ENCODE measurements at regions not wholly inside any gene's neighbourhood (a gene's known extent, or its start where the extent isn't known, plus 50 kb on each side); places are given as distances from the start of the nearest gene placed in this dataset.

DNA sequence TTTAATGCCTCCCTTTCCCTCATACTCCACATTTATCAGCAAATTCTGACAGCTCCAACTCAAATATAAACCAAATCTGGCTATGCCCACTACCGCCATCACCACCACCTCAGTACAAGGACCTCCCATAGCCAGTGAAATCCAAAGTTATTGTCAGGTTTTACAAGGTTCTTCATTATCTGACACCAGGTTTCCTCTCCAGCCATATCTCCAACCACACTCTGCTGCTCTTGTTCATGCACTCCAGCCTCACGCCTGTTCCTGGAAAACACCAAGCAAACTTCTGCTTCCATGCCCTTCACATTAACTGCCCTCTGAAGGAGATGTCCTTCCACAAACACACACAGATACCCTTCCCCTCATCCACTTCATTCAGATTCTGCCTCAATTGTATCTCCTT, 102.2 kb upstream of the MIR17HG start:
- 2% methylated on average over 2 of the region's 2 CpGs for WGBS (ENCODE audit: insufficient coverage, low coverage, missing lambda C conversion rate)
- no peaks in the 10 kb centered on the region; the same call in 1 of the 2 replicates for H3K9me3 ChIP-seq (replicated peaks; ENCODE audit: control insufficient read depth, insufficient read depth, low read depth, low read length)
- peak in 1 of 4 experiments; percentile 32 for DNase-seq (ENCODE audit: extremely low read depth in 1 of 4, low spot score in 3 of 4)
- no peak overlapping the region for H3K9ac ChIP-seq (ENCODE audit: insufficient read depth in 1 of 2, low read depth in 2 of 2, low read length in 2 of 2)
- no peak overlapping the region for H3K4me3 ChIP-seq
- H2AFZ ChIP-seq (ENCODE audit: low read depth, low read length): no peak overlapping the region
- TF ChIP-seq ZBED1 (IDR thresholded peaks at IDR 0.05) (no peak), ZNF311 (CRISPR knock-in tag; IDR thresholded peaks at IDR 0.05) (no peak), PTRF (tag; IDR thresholded peaks at IDR 0.05) (no peak)
- TF ChIP-seq, protein P1, sequence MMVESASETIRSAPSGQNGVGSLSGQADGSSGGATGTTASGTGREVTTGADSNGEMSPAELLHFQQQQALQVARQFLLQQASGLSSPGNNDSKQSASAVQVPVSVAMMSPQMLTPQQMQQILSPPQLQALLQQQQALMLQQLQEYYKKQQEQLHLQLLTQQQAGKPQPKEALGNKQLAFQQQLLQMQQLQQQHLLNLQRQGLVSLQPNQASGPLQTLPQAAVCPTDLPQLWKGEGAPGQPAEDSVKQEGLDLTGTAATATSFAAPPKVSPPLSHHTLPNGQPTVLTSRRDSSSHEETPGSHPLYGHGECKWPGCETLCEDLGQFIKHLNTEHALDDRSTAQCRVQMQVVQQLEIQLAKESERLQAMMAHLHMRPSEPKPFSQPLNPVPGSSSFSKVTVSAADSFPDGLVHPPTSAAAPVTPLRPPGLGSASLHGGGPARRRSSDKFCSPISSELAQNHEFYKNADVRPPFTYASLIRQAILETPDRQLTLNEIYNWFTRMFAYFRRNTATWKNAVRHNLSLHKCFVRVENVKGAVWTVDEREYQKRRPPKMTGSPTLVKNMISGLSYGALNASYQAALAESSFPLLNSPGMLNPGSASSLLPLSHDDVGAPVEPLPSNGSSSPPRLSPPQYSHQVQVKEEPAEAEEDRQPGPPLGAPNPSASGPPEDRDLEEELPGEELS (CRISPR knock-in tag; IDR thresholded peaks at IDR 0.05; ENCODE audit: borderline replicate concordance): no peak
- no peak for FAIRE-seq
- ChIA-PET POLR2A (interaction anchor here (1.0 to 1.4 kb wide), 6 partner anchors 9 to 48 kb away, joined by 3 to 4 read pairs (median 3); no protein-coding TSS in a partner anchor), CTCF (ENCODE audit: low intra/inter-chr PET ratio) (interaction anchor here (0.6 kb wide), 1 partner anchor 32 kb away, joined by 3 read pairs; no protein-coding TSS in a partner anchor)
- H3K4me1 ChIP-seq (replicated peaks in 1 of 2; ENCODE audit: control insufficient read depth in 2 of 2, insufficient read depth in 2 of 2, low read length in 2 of 2): no peaks in the 10 kb centered on the region
- no peaks in the 10 kb centered on the region for H3K27me3 ChIP-seq (ENCODE audit: control insufficient read depth in 2 of 2, insufficient read depth in 2 of 2, low read length in 2 of 2)
- no peak overlapping the region for H3K4me2 ChIP-seq (ENCODE audit: insufficient read depth, low read length)
- H3K9me1 ChIP-seq (ENCODE audit: control insufficient read depth, insufficient read depth, low read length): no peaks in the 10 kb centered on the region
- no peaks in the 10 kb centered on the region for H3K79me2 ChIP-seq (ENCODE audit: control insufficient read depth, insufficient read depth, low read length)
- peak; percentile 18; the same call in 2 of the 3 replicates for ATAC-seq
- intact Hi-C loops (cut with micrococcal nuclease) (no loop called here), in situ Hi-C loops (cut with MboI) (no loop called here)
- no TSS peak for BruUV-seq (replicated peaks)
- H3K36me3 ChIP-seq (ENCODE audit: control insufficient read depth, insufficient read depth, low read length): no peaks in the 10 kb centered on the region
- H4K20me1 ChIP-seq (replicated peaks; ENCODE audit: control insufficient read depth, insufficient read depth, low read length): no peaks in the 10 kb centered on the region
- H3K27ac ChIP-seq (ENCODE audit: extremely low read depth, low read depth, low read length): no peak overlapping the region

DNA sequence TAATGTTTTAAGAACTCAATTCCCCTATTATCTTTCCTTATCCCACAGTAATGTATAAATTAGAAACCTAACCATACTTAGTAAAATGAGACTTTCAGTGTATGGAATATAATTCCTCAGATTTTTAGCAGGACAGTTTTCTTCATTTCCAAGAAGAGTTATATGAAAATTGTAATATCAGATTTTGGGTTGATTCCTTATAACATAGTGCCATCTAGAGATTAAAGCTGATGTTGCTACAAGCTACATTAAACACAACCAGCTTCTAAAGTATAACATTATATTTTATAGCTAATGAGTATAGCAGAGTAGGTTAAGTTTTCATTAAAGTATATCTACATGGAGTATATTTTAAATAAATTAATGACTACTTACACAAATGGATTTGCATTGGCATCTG, 99.7 kb upstream of the MIR17HG start:
- DNase-seq (ENCODE audit: extremely low read depth in 1 of 4, low spot score in 3 of 4): no peak
- Histone ChIP-seq H3K4me3 (no peak overlapping the region), H3K36me3 (ENCODE audit: control insufficient read depth, insufficient read depth, low read length) (no peaks in the 10 kb centered on the region), H3K27ac (ENCODE audit: extremely low read depth, low read depth, low read length) (no peak overlapping the region), H3K4me2 (ENCODE audit: insufficient read depth, low read length) (no peak overlapping the region), H4K20me1 (replicated peaks; ENCODE audit: control insufficient read depth, insufficient read depth, low read length) (no peaks in the 10 kb centered on the region), H3K79me2 (ENCODE audit: control insufficient read depth, insufficient read depth, low read length) (no peaks in the 10 kb centered on the region), H2AFZ (ENCODE audit: low read depth, low read length) (no peak overlapping the region), H3K9me3 (replicated peaks; ENCODE audit: control insufficient read depth, insufficient read depth, low read depth, low read length) (no peaks in the 10 kb centered on the region; the same call in 1 of the 2 replicates), H3K27me3 (ENCODE audit: control insufficient read depth in 2 of 2, insufficient read depth in 2 of 2, low read length in 2 of 2) (no peaks in the 10 kb centered on the region), H3K9me1 (ENCODE audit: control insufficient read depth, insufficient read depth, low read length) (no peaks in the 10 kb centered on the region), H3K9ac (ENCODE audit: insufficient read depth in 1 of 2, low read depth in 2 of 2, low read length in 2 of 2) (no peak overlapping the region), H3K4me1 (replicated peaks in 1 of 2; ENCODE audit: control insufficient read depth in 2 of 2, insufficient read depth in 2 of 2, low read length in 2 of 2) (no peaks in the 10 kb centered on the region)
- ChIA-PET CTCF (ENCODE audit: low intra/inter-chr PET ratio) (interaction anchor here (1.7 kb wide), 1 partner anchor 114 kb away, joined by 5 read pairs; no protein-coding TSS in a partner anchor), POLR2A (interaction anchor here (1.0 kb wide), 1 partner anchor 353 kb away, joined by 3 read pairs; no protein-coding TSS in a partner anchor)
- in situ Hi-C loops (cut with MboI): no loop called here
- FAIRE-seq: no peak
- ATAC-seq: no peak
- intact Hi-C loops (cut with micrococcal nuclease): no loop called here
- no TSS peak for BruUV-seq (replicated peaks)
- TF ChIP-seq MXI1 (IDR thresholded peaks at IDR 0.05; ENCODE audit: low read depth, low read length): no peak
- TF ChIP-seq MAZ (CRISPR knock-in tag; conservative IDR thresholded peaks at IDR 0.05 in 1 of 2, IDR thresholded peaks at IDR 0.05 in 1 of 2): 0 out of 4 replicates have a peak, but pooled peaks of 1 of the 2 experiments have one; percentile 15
- TF ChIP-seq, protein P2, sequence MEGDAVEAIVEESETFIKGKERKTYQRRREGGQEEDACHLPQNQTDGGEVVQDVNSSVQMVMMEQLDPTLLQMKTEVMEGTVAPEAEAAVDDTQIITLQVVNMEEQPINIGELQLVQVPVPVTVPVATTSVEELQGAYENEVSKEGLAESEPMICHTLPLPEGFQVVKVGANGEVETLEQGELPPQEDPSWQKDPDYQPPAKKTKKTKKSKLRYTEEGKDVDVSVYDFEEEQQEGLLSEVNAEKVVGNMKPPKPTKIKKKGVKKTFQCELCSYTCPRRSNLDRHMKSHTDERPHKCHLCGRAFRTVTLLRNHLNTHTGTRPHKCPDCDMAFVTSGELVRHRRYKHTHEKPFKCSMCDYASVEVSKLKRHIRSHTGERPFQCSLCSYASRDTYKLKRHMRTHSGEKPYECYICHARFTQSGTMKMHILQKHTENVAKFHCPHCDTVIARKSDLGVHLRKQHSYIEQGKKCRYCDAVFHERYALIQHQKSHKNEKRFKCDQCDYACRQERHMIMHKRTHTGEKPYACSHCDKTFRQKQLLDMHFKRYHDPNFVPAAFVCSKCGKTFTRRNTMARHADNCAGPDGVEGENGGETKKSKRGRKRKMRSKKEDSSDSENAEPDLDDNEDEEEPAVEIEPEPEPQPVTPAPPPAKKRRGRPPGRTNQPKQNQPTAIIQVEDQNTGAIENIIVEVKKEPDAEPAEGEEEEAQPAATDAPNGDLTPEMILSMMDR (IDR thresholded peaks at IDR 0.05 in 2 of 3, conservative IDR thresholded peaks at IDR 0.05 in 1 of 3; ENCODE audit: insufficient read depth in 2 of 3, low read depth in 1 of 3, low read length in 3 of 3): peak in 1 of 3 experiments; percentile 54; a peak in 2 of 6 replicates
- 0 out of 4 replicates have a peak, but pooled peaks of 1 of the 2 experiments have one; percentile 3 for TF ChIP-seq NONO (IDR thresholded peaks at IDR 0.05; ENCODE audit: low read depth in 2 of 2, low read length in 1 of 2)
- TF ChIP-seq POLR2H (tag; IDR thresholded peaks at IDR 0.05; ENCODE audit: low read depth): 0 out of 2 replicates have a peak, but pooled peaks have one; percentile 13
- TF ChIP-seq RAD21 (CRISPR knock-in tag; conservative IDR thresholded peaks at IDR 0.05 in 1 of 2, IDR thresholded peaks at IDR 0.05 in 1 of 2): peak in 1 of 2 experiments; percentile 69; a peak in 2 of 4 replicates
- TF ChIP-seq ZNF134 (CRISPR knock-in tag; conservative IDR thresholded peaks at IDR 0.05): no peak

Measured in K562 (cell line).